ENCODE measurements at regions not wholly inside any gene's neighbourhood (a gene's known extent, or its start where the extent isn't known, plus 50 kb on each side); places are given as distances from the start of the nearest gene placed in this dataset.
"Not testable (repeated sequence)": the region's sequence is repeated elsewhere in the genome, so short reads cannot be mapped to it uniquely, and the experiment has no call there.

GRCh38 chr5:160493806-160494338 is 72.2 kb downstream of the PTTG1 start:
- ATAC-seq (no peak), DNase-seq (no peak)
- 26% methylated on average over 2 of the region's 2 CpGs for WGBS (ENCODE audit: insufficient coverage, low coverage, low lambda C conversion rate, missing lambda C conversion rate)
- Histone ChIP-seq H3K4me3 (no peak overlapping the region), H3K9me3 (no peaks in the 10 kb centered on the region), H3K4me1 (no peaks in the 10 kb centered on the region), H3K27ac (no peak overlapping the region), H3K36me3 (no peaks in the 10 kb centered on the region), H3K27me3 (no peaks in the 10 kb centered on the region)
- TF ChIP-seq CTCF (IDR thresholded peaks at IDR 0.05) (no peak), POLR2A (IDR thresholded peaks at IDR 0.05) (no peak)
- intact Hi-C loops (cut with DNase I): no loop called here

GRCh38 chr5:160494451-160494850 is 72.8 kb downstream of the PTTG1 start:
- DNase-seq: no peak
- intact Hi-C loops (cut with DNase I): no loop called here
- no peaks in the 10 kb centered on the region for H3K9me3 ChIP-seq
- H3K36me3 ChIP-seq: no peaks in the 10 kb centered on the region
- H3K4me1 ChIP-seq: no peaks in the 10 kb centered on the region
- no peak overlapping the region for H3K4me3 ChIP-seq
- no peak for ATAC-seq
- TF ChIP-seq POLR2A (IDR thresholded peaks at IDR 0.05) (no peak), CTCF (IDR thresholded peaks at IDR 0.05) (no peak)
- 46% methylated on average over 4 of the region's 4 CpGs for WGBS (ENCODE audit: insufficient coverage, low coverage, low lambda C conversion rate, missing lambda C conversion rate)
- H3K27me3 ChIP-seq: no peaks in the 10 kb centered on the region
- H3K27ac ChIP-seq: no peak overlapping the region

- Histone ChIP-seq H3K4me3 (no peak overlapping the region), H3K27ac (no peak overlapping the region), H3K4me1 (no peaks in the 10 kb centered on the region), H3K36me3 (no peaks in the 10 kb centered on the region), H3K27me3 (no peaks in the 10 kb centered on the region), H3K9me3 (no peaks in the 10 kb centered on the region)
- 50% methylated on average over 5 of the region's 6 CpGs for WGBS (ENCODE audit: insufficient coverage, low coverage, low lambda C conversion rate, missing lambda C conversion rate)
- intact Hi-C loops (cut with DNase I): no loop called here
- DNase-seq (no peak), ATAC-seq (no peak)
- TF ChIP-seq POLR2A (IDR thresholded peaks at IDR 0.05) (no peak), CTCF (IDR thresholded peaks at IDR 0.05) (no peak)
These were observed 74.7 kb downstream of the PTTG1 start for GRCh38 chr5:160496334-160496733.

- Histone ChIP-seq H3K9me3 (no peaks in the 10 kb centered on the region), H3K4me3 (no peak overlapping the region), H3K27ac (no peak overlapping the region), H3K27me3 (no peaks in the 10 kb centered on the region), H3K4me1 (no peaks in the 10 kb centered on the region), H3K36me3 (no peaks in the 10 kb centered on the region)
- intact Hi-C loops (cut with DNase I): no loop called here
- DNase-seq: no peak
- ATAC-seq: no peak
- TF ChIP-seq CTCF (IDR thresholded peaks at IDR 0.05) (no peak), POLR2A (IDR thresholded peaks at IDR 0.05) (no peak)
- 86% methylated on average over 5 of the region's 5 CpGs for WGBS (ENCODE audit: insufficient coverage, low coverage, low lambda C conversion rate, missing lambda C conversion rate)
These were observed 75.1 kb downstream of the PTTG1 start for GRCh38 chr5:160496784-160497183.

- Histone ChIP-seq H3K27ac (no peak overlapping the region), H3K27me3 (no peaks in the 10 kb centered on the region), H3K36me3 (no peaks in the 10 kb centered on the region), H3K9me3 (no peaks in the 10 kb centered on the region), H3K4me1 (no peaks in the 10 kb centered on the region), H3K4me3 (no peak overlapping the region)
- ATAC-seq (no peak), DNase-seq (no peak)
- no peak for TF ChIP-seq CTCF (IDR thresholded peaks at IDR 0.05)
- no peak for TF ChIP-seq POLR2A (IDR thresholded peaks at IDR 0.05)
- intact Hi-C loops (cut with DNase I): no loop called here
- WGBS (ENCODE audit: insufficient coverage, low coverage, low lambda C conversion rate, missing lambda C conversion rate): 52% methylated on average over 2 of the region's 2 CpGs
These were observed 76.2 kb downstream of the PTTG1 start for GRCh38 chr5:160497878-160498277.

GRCh38 chr5:160498441-160499043 is 76.9 kb downstream of the PTTG1 start:
- WGBS (ENCODE audit: insufficient coverage, low coverage, low lambda C conversion rate, missing lambda C conversion rate): 79% methylated on average over 16 of the region's 21 CpGs
- ATAC-seq: not testable (repeated sequence)

More at GRCh38 chr5:160498441-160499043, 76.9 kb downstream of the PTTG1 start:
- intact Hi-C loops (cut with DNase I); H3K4me3 ChIP-seq; H3K27me3 ChIP-seq; H3K27ac ChIP-seq; H3K36me3 ChIP-seq; H3K4me1 ChIP-seq; H3K9me3 ChIP-seq; DNase-seq: not testable (repeated sequence)

Measured in right lobe of liver (tissue), 6 donors.